Upper lobe of right lung (tissue), 1 donor: ENCODE measurements at regions not wholly inside any gene's neighbourhood (a gene's known extent, or its start where the extent isn't known, plus 50 kb on each side); places are given as distances from the start of the nearest gene placed in this dataset.

ENCODE experiments used
- ATAC-seq: fragments of 200-7000 bp; cut with Tn5 transposase; one replicate; pipeline ENCODE4 v1.9.1; 2020; ENCODE audit warnings: mild to moderate bottlenecking, moderate library complexity
- DNase-seq: peaks from one replicate; pipeline ENCODE4 v3.0.0-alpha.2; 2020
- H3K27ac ChIP-seq: fragments of 200-600 bp; one replicate; pipeline ENCODE4 v1.8.0; 2022
- H3K27me3 ChIP-seq: fragments of 200-600 bp; one replicate; pipeline ENCODE4 v1.8.0; 2022; ENCODE audit warnings: mild to moderate bottlenecking
- H3K36me3 ChIP-seq: fragments of 200-600 bp; one replicate; pipeline ENCODE4 v1.8.0; 2022
- H3K4me1 ChIP-seq: fragments of 200-600 bp; one replicate; pipeline ENCODE4 v1.8.0; 2022
- H3K4me3 ChIP-seq: fragments of 200-600 bp; one replicate; pipeline ENCODE4 v1.8.0; 2022; ENCODE audit warnings: mild to moderate bottlenecking
- H3K9me3 ChIP-seq: fragments of 200-600 bp; one replicate; pipeline ENCODE4 v1.8.0; 2022
- intact Hi-C: fragments of 100-400 bp; cut with DNase I; formaldehyde crosslinking; loops from one replicate; pipeline ENCODE4 v1.11.0; 2022
- TF ChIP-seq, protein P1 (sequence below): fragments of 200-600 bp; IDR thresholded peaks from one replicate; pipeline ENCODE4 v1.8.0; 2022; ENCODE audit warnings: antibody characterized with exemption
- donor health status: DM: no; HTN: yes; CAD: no; lungs with severe emphysema.

- ATAC-seq (no peak), DNase-seq (no peak)
- Histone ChIP-seq H3K9me3 (no peaks in the 10 kb centered on the region), H3K27ac (no peak overlapping the region), H3K4me1 (no peaks in the 10 kb centered on the region), H3K36me3 (no peaks in the 10 kb centered on the region), H3K4me3 (no peak overlapping the region), H3K27me3 (no peaks in the 10 kb centered on the region)
- TF ChIP-seq, protein P1, sequence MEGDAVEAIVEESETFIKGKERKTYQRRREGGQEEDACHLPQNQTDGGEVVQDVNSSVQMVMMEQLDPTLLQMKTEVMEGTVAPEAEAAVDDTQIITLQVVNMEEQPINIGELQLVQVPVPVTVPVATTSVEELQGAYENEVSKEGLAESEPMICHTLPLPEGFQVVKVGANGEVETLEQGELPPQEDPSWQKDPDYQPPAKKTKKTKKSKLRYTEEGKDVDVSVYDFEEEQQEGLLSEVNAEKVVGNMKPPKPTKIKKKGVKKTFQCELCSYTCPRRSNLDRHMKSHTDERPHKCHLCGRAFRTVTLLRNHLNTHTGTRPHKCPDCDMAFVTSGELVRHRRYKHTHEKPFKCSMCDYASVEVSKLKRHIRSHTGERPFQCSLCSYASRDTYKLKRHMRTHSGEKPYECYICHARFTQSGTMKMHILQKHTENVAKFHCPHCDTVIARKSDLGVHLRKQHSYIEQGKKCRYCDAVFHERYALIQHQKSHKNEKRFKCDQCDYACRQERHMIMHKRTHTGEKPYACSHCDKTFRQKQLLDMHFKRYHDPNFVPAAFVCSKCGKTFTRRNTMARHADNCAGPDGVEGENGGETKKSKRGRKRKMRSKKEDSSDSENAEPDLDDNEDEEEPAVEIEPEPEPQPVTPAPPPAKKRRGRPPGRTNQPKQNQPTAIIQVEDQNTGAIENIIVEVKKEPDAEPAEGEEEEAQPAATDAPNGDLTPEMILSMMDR = no peak
- intact Hi-C loops = no loop called here
Measured at GRCh38 chr16:52227851-52228250, 319.1 kb downstream of the TOX3 start.

GRCh38 chr16:52212841-52213240 lies 334.1 kb downstream of the TOX3 start:
- intact Hi-C loops = no loop called here
- H3K4me1 ChIP-seq = no peaks in the 10 kb centered on the region
- no peak overlapping the region for H3K27ac ChIP-seq
- ATAC-seq = no peak
- H3K9me3 ChIP-seq = no peaks in the 10 kb centered on the region
- TF ChIP-seq, protein P1 = no peak
- no peak for DNase-seq
- no peak overlapping the region for H3K4me3 ChIP-seq
- no peaks in the 10 kb centered on the region for H3K27me3 ChIP-seq
- no peaks in the 10 kb centered on the region for H3K36me3 ChIP-seq

GRCh38 chr16:52209227-52209626 lies 337.7 kb downstream of the TOX3 start:
- no peak for DNase-seq
- Histone ChIP-seq H3K9me3 (no peaks in the 10 kb centered on the region), H3K4me3 (no peak overlapping the region), H3K27me3 (no peaks in the 10 kb centered on the region), H3K27ac (no peak overlapping the region), H3K4me1 (no peaks in the 10 kb centered on the region), H3K36me3 (no peaks in the 10 kb centered on the region)
- intact Hi-C loops = no loop called here
- TF ChIP-seq, protein P1 = no peak
- ATAC-seq = no peak

- intact Hi-C loops = no loop called here
- H3K4me3 ChIP-seq = no peak overlapping the region
- DNase-seq (no peak), ATAC-seq (no peak)
- TF ChIP-seq, protein P1 = no peak
- H3K36me3 ChIP-seq = no peaks in the 10 kb centered on the region
- no peak overlapping the region for H3K27ac ChIP-seq
- H3K9me3 ChIP-seq = no peaks in the 10 kb centered on the region
- no peaks in the 10 kb centered on the region for H3K4me1 ChIP-seq
- no peaks in the 10 kb centered on the region for H3K27me3 ChIP-seq
Measured at GRCh38 chr16:52203096-52203495, 343.8 kb downstream of the TOX3 start.

DNA sequence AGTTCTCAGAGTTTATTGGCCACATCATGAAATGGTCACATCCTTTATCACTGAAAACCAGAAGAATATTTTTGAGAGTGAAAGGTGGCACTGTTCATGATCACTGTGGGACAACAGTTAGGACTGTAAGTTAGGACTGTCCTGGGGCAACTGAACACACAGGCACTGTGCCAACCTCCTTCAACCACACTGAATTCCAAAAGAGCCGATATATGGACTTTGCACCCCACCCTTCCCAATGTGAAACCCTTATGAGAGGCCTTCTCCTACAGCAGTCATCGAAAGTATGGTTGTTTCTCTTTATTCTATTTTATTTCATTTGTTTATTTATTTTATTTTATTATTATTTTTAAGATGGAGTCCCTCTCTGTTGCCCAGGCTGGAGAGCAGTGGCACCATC lies 353.5 kb downstream of the TOX3 start:
- intact Hi-C loops = no loop called here

More for the DNA sequence above, 353.5 kb downstream of the TOX3 start:
- no peak overlapping the region for H3K4me3 ChIP-seq
- ATAC-seq (no peak), DNase-seq (no peak)
- TF ChIP-seq, protein P1 = no peak
- no peaks in the 10 kb centered on the region for H3K27me3 ChIP-seq
- no peaks in the 10 kb centered on the region for H3K36me3 ChIP-seq
- H3K27ac ChIP-seq = no peak overlapping the region
- H3K4me1 ChIP-seq = no peaks in the 10 kb centered on the region
- no peaks in the 10 kb centered on the region for H3K9me3 ChIP-seq
